Transverse colon (tissue), 4 donors: ENCODE measurements at regions not wholly inside any gene's neighbourhood (a gene's known extent, or its start where the extent isn't known, plus 50 kb on each side); places are given as distances from the start of the nearest gene placed in this dataset.

ENCODE experiments used
- DNase-seq: peaks from one replicate; pipeline ENCODE4 v3.0.0-alpha.2; 2019
- H3K27ac ChIP-seq, 4 donors: fragments of 200-600 bp; sonication (generic); 2 replicates each; pipeline ENCODE4 v1.5.1; 2016 to 2018; ENCODE audit warnings: inconsistent platforms in 4 of 4
- H3K27me3 ChIP-seq: fragments of 200-600 bp; sonication (generic); 2 replicates; pipeline ENCODE4 v1.5.1; 2017; ENCODE audit warnings: inconsistent platforms
- H3K36me3 ChIP-seq, 4 donors: fragments of 200-600 bp; sonication (generic); 2 replicates each; pipeline ENCODE4 v1.5.1; 2017 to 2019; ENCODE audit warnings: inconsistent platforms in 4 of 4
- H3K4me1 ChIP-seq, 4 donors: fragments of 200-600 bp; sonication (generic); 2 replicates each; pipeline ENCODE4 v1.5.1; 2017 to 2020; ENCODE audit warnings: inconsistent platforms in 4 of 4
- H3K4me3 ChIP-seq, 4 donors: fragments of 200-600 bp; sonication (generic); 1 replicate in 1 of 4; 2 replicates in 3 of 4; pipeline versions ENCODE4 v1.5.1 to v1.6.1; 2017 to 2019; ENCODE audit warnings: inconsistent platforms in 4 of 4
- H3K9me3 ChIP-seq, 2 donors: fragments of 200-600 bp; sonication (generic); 2 replicates each; pipeline ENCODE4 v1.5.1; 2017 to 2019; ENCODE audit warnings: inconsistent platforms in 2 of 2
- CTCF ChIP-seq, 5 experiments: fragments of 200-600 bp in 3 of 5; fragments of 450-650 bp in 2 of 5; sonication (generic) in 3 of 5; IDR thresholded peaks; 1 replicate in 2 of 5; 2 replicates in 3 of 5; pipeline ENCODE4 v1.5.1; 2016 to 2017; ENCODE audit warnings: antibody characterized with exemption in 5 of 5, inconsistent platforms in 3 of 5, mild to moderate bottlenecking in 2 of 5, moderate library complexity in 1 of 5
- EP300 ChIP-seq: sonication (generic); formaldehyde crosslinking; IDR thresholded peaks from one replicate; pipeline ENCODE4 v1.6.1; 2017; ENCODE audit warnings: antibody characterized with exemption, low read depth
- POLR2A ChIP-seq: fragments of 450-650 bp; IDR thresholded peaks from one replicate; pipeline ENCODE4 v1.6.1; 2016; ENCODE audit warnings: antibody characterized with exemption, mild to moderate bottlenecking, moderate library complexity
- POLR2AphosphoS5 ChIP-seq, 3 donors: sonication (generic); formaldehyde crosslinking; IDR thresholded peaks; one replicate each; pipeline ENCODE4 v1.6.1; 2016; ENCODE audit warnings: antibody characterized with exemption in 3 of 3
- WGBS, 2 donors: methylation state at CpG; one replicate each; pipeline ENCODE4 v1.1.5; 2018; ENCODE audit warnings: low coverage in 1 of 2; 5-methylcytosine and 5-hydroxymethylcytosine counted together
- in situ Hi-C, 4 donors: fragments of 200-750 bp; cut with MboI; loops; one replicate each; pipeline versions ENCODE4 v1.15.0 to v1.15.1; 2017; ENCODE audit warnings: low sequenced_read_pairs in 3 of 4, low pct_ligation_motif_present in 1 of 4, low pct_unique_long_range_greater_than_20kb in 1 of 4
- intact Hi-C: fragments of 100-400 bp; cut with DNase I; formaldehyde crosslinking; loops from one replicate; pipeline ENCODE4 v1.15.1; 2023; ENCODE audit warnings: low total_unique reads

DNA sequence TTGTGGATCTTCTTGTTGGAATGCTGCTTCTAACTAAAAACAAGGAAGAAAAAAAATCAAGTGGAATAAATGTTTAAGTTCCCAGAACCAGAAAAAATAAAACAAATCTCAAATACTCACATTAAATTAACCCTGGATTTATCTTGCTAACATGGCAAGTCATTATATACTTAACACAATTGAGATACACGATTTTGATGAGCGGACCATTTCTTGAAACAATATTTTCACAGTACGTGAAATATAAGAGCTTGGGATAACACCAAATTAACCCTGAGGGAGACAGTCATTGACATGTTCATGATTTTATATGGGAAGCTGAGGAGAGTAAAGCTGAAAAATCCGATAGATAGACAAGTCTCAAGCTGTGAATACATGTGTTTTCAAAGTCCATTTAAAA, 128.6 kb downstream of the PTCSC3 start:
- in situ Hi-C loops (no loop called here), intact Hi-C loops (no loop called here)
- Histone ChIP-seq H3K27me3 (no peaks in the 10 kb centered on the region), H3K4me1 (no peaks in the 10 kb centered on the region), H3K4me3 (no peak overlapping the region), H3K27ac (no peak overlapping the region), H3K9me3 (no peaks in the 10 kb centered on the region), H3K36me3 (no peaks in the 10 kb centered on the region)
- 81 to 89% methylated on average over 4 of the region's 4 CpGs for WGBS, 2 donors
- DNase-seq = no peak
- TF ChIP-seq EP300 (no peak), POLR2AphosphoS5 (IDR thresholded peaks at IDR 0.05) (no peak), POLR2A (no peak), CTCF (IDR thresholded peaks at IDR 0.05) (no peak)

DNA sequence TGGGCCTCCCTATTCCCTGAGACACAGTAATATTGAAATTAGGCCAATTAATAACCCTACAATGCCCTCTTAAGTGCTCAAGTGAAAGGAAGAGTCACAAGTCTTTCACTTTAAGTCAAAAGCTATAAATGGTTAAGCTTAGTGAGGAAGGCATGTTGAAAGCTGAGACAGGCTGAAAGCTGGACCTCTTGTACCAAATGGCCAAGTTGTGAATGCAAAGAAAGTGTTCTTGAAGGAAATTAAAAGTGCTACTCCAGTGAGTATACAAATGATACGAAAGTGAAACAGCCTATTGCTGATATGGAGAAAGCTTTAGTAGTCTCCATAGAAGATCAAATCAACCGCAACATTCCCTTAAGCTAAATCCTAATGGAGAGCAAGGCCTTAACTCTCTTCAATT, 140.8 kb downstream of the PTCSC3 start:
- intact Hi-C loops (no loop called here), in situ Hi-C loops (no loop called here)
- DNase-seq = no peak
- Histone ChIP-seq H3K4me3 (no peak overlapping the region), H3K27me3 (no peaks in the 10 kb centered on the region), H3K27ac (no peak overlapping the region), H3K36me3 (no peaks in the 10 kb centered on the region), H3K9me3 (no peaks in the 10 kb centered on the region), H3K4me1 (no peaks in the 10 kb centered on the region)
- 90 to 94% methylated on average over 2 of the region's 2 CpGs for WGBS, 2 donors
- no peak for TF ChIP-seq EP300
- no peak for TF ChIP-seq CTCF (IDR thresholded peaks at IDR 0.05)
- no peak for TF ChIP-seq POLR2AphosphoS5 (IDR thresholded peaks at IDR 0.05)
- no peak for TF ChIP-seq POLR2A

GRCh38 chr14:36028665-36029064, 147.9 kb downstream of the PTCSC3 start:
- intact Hi-C loops = no loop called here
- Histone ChIP-seq H3K4me1 (no peaks in the 10 kb centered on the region), H3K9me3 (no peaks in the 10 kb centered on the region), H3K27me3 (no peaks in the 10 kb centered on the region), H3K27ac (no peak overlapping the region), H3K36me3 (no peaks in the 10 kb centered on the region), H3K4me3 (no peak overlapping the region)
- TF ChIP-seq POLR2AphosphoS5 (IDR thresholded peaks at IDR 0.05) = no peak
- no peak for TF ChIP-seq POLR2A
- TF ChIP-seq CTCF (IDR thresholded peaks at IDR 0.05) = no peak
- no peak for TF ChIP-seq EP300
- no peak for DNase-seq
- WGBS, 2 donors = 79 to 93% methylated on average over 3 of the region's 3 CpGs
- in situ Hi-C loops = no loop called here

DNA sequence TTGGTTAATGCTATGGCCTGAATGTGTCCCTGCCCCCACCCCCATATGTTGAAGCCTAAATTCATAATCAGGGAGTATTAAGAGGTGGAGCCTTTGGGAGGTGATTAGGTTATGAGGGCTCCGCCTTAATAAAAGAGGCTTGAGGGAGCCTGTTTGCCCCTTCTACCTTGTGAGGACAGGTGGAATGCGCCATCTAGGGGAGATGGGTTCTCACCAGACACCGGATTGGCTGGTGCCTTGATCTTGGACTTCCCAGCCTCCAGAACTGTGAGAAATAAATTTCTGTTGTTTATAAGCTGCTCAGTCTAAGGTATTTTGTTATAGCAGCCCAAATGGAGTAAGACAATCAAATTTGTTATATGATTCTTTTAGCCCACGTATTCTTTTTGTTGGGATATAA, 148.3 kb downstream of the PTCSC3 start:
- no peak for DNase-seq
- H3K27me3 ChIP-seq = no peaks in the 10 kb centered on the region
- H3K4me1 ChIP-seq = no peaks in the 10 kb centered on the region
- TF ChIP-seq CTCF (IDR thresholded peaks at IDR 0.05) (no peak), POLR2AphosphoS5 (IDR thresholded peaks at IDR 0.05) (no peak), POLR2A (no peak), EP300 (no peak)
- in situ Hi-C loops = no loop called here
- 69 to 97% methylated on average over 4 of the region's 4 CpGs for WGBS, 2 donors
- intact Hi-C loops = no loop called here
- no peak overlapping the region for H3K4me3 ChIP-seq
- no peaks in the 10 kb centered on the region for H3K36me3 ChIP-seq
- H3K27ac ChIP-seq = no peak overlapping the region
- no peaks in the 10 kb centered on the region for H3K9me3 ChIP-seq
